Spleen (tissue), 11 donors: ENCODE measurements at regions not wholly inside any gene's neighbourhood (a gene's known extent, or its start where the extent isn't known, plus 50 kb on each side); places are given as distances from the start of the nearest gene placed in this dataset.

Experiments used
- DNase-seq: peaks from one replicate; pipeline ENCODE4 v3.0.0-alpha.2; 2020
- H3K27ac ChIP-seq, 8 donors: fragments of 200-600 bp; sonication (generic) in 7 of 8; 1 replicate in 4 of 8; 2 replicates in 4 of 8; pipeline versions ENCODE4 v1.5.0 to v1.8.0; 2016 to 2021; ENCODE audit warnings: inconsistent platforms in 4 of 8, mild to moderate bottlenecking in 4 of 8, moderate library complexity in 1 of 8
- H3K27me3 ChIP-seq, 7 donors: fragments of 200-600 bp; sonication (generic) in 6 of 7; replicated peaks in 1 of 7; 1 replicate in 4 of 7; 2 replicates in 3 of 7; pipeline versions ENCODE4 v1.5.0 to v1.8.0; 2016 to 2021; ENCODE audit warnings: inconsistent platforms in 3 of 7, mild to moderate bottlenecking in 1 of 7
- H3K36me3 ChIP-seq, 6 donors: fragments of 200-600 bp; sonication (generic) in 5 of 6; 1 replicate in 4 of 6; 2 replicates in 2 of 6; pipeline versions ENCODE4 v1.5.0 to v1.8.0; 2016 to 2021; ENCODE audit warnings: inconsistent platforms in 2 of 6
- H3K4me1 ChIP-seq, 6 donors: fragments of 200-600 bp; sonication (generic) in 5 of 6; 1 replicate in 3 of 6; 2 replicates in 3 of 6; pipeline versions ENCODE4 v1.5.0 to v1.8.0; 2016 to 2021; ENCODE audit warnings: inconsistent platforms in 3 of 6
- H3K4me3 ChIP-seq, 8 donors: fragments of 200-600 bp; sonication (generic) in 7 of 8; 1 replicate in 4 of 8; 2 replicates in 4 of 8; pipeline versions ENCODE4 v1.5.0 to v1.8.0; 2016 to 2021; ENCODE audit warnings: inconsistent platforms in 4 of 8, mild to moderate bottlenecking in 4 of 8, moderate library complexity in 2 of 8
- H3K9me3 ChIP-seq, 8 donors: fragments of 200-600 bp; sonication (generic) in 7 of 8; 1 replicate in 4 of 8; 2 replicates in 4 of 8; pipeline versions ENCODE4 v1.5.0 to v1.8.0; 2016 to 2021; ENCODE audit warnings: inconsistent platforms in 4 of 8
- POLR2A ChIP-seq, 3 donors: fragments of 450-650 bp; IDR thresholded peaks; one replicate each; pipeline ENCODE4 v1.5.1; 2017; ENCODE audit warnings: antibody characterized with exemption in 3 of 3, mild to moderate bottlenecking in 1 of 3
- POLR2AphosphoS5 ChIP-seq, 3 donors: sonication (generic); formaldehyde crosslinking; IDR thresholded peaks; one replicate each; pipeline ENCODE4 v1.5.1; 2017; ENCODE audit warnings: antibody characterized with exemption in 3 of 3
- WGBS, 5 donors: extraction: QIAGEN DNeasy Blood & Tissue Kit in 3 of 5; methylation state at CpG; one replicate each; pipeline versions ENCODE4 v1.1.5 to v1.1.7; 2013 to 2018; 5-methylcytosine and 5-hydroxymethylcytosine counted together
- intact Hi-C: fragments of 100-400 bp; cut with DNase I; formaldehyde crosslinking; loops from one replicate; pipeline ENCODE4 v1.15.0; 2023; ENCODE audit warnings: low total_unique reads
- TF ChIP-seq, protein P1 (sequence below), 11 experiments: fragments of 200-600 bp in 7 of 11; fragments of 450-650 bp in 4 of 11; sonication (generic) in 4 of 11; IDR thresholded peaks in 8 of 11; conservative IDR thresholded peaks in 3 of 11; 1 replicate in 7 of 11; 2 replicates in 4 of 11; pipeline versions ENCODE4 v1.4.0 to v1.8.0; 2016 to 2021; ENCODE audit warnings: antibody characterized with exemption in 11 of 11, inconsistent platforms in 4 of 11, mild to moderate bottlenecking in 1 of 11
- donor health status: healthy with polysubstance abuse.
- donor health status: DM: no; HTN: no; CAD: no; lungs with moderate emphysema.
- donor health status: DM: no; HTN: no; CAD: no.
- donor health status: Bipolar disorder and iron deficiency.
- donor health status: healthy.
- donor health status: DM: no; HTN: no; CAD: no.
- donor health status: DM: yes; HTN: yes; CAD: no.

DNA sequence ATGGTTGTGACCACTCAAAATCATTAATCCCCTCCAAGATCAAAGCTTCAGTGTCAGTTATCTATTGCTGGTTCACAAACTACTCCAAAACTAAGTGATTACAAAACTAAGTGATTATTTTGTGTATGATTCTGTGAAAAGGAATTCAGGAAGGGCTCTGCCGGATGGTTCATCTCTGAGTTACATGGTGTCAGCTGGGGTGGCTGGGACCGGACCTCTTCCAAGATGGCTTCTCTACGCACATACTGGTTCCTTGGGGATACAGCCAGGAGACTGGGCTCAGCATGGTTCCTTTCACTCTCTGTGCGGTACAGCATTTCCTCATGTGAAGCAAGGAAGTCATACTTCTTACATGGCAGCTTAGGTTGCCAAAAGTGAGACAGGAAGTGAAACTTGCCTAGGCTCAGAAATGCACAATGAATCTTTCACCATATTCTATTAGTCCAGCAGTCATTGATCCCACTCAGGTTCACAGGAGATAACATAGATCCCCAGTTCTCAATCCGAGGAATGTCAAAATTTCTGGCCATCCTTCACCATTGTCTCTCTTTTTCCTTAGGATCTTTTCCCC, 97.9 kb upstream of the IRX6 start:
- H3K27ac ChIP-seq, result no peak overlapping the region
- peaks cover 0 to 12% (median 7%) of the 10 kb centered on the region in 8 donors for H3K9me3 ChIP-seq
- no peak for DNase-seq
- H3K4me3 ChIP-seq, result no peak overlapping the region
- no peaks in the 10 kb centered on the region for H3K36me3 ChIP-seq
- intact Hi-C loops, result no loop called here
- 67 to 78% (median 71%) methylated on average over 5 of the region's 5 CpGs for WGBS, 5 donors
- no peak for TF ChIP-seq POLR2A (IDR thresholded peaks at IDR 0.05)
- TF ChIP-seq, protein P1, sequence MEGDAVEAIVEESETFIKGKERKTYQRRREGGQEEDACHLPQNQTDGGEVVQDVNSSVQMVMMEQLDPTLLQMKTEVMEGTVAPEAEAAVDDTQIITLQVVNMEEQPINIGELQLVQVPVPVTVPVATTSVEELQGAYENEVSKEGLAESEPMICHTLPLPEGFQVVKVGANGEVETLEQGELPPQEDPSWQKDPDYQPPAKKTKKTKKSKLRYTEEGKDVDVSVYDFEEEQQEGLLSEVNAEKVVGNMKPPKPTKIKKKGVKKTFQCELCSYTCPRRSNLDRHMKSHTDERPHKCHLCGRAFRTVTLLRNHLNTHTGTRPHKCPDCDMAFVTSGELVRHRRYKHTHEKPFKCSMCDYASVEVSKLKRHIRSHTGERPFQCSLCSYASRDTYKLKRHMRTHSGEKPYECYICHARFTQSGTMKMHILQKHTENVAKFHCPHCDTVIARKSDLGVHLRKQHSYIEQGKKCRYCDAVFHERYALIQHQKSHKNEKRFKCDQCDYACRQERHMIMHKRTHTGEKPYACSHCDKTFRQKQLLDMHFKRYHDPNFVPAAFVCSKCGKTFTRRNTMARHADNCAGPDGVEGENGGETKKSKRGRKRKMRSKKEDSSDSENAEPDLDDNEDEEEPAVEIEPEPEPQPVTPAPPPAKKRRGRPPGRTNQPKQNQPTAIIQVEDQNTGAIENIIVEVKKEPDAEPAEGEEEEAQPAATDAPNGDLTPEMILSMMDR (IDR thresholded peaks at IDR 0.05 in 8 of 11, conservative IDR thresholded peaks at IDR 0.05 in 3 of 11), result no peak
- TF ChIP-seq POLR2AphosphoS5 (IDR thresholded peaks at IDR 0.05), result no peak
- H3K4me1 ChIP-seq, result no peaks in the 10 kb centered on the region
- peaks cover 0 to 13% (median 0%) of the 10 kb centered on the region in 7 donors for H3K27me3 ChIP-seq

GRCh38 chr16:55232822-55233221, 91.2 kb upstream of the IRX6 start:
- TF ChIP-seq, protein P1 (IDR thresholded peaks at IDR 0.05 in 8 of 11, conservative IDR thresholded peaks at IDR 0.05 in 3 of 11), result no peak
- TF ChIP-seq POLR2A (IDR thresholded peaks at IDR 0.05), result no peak
- no peak for TF ChIP-seq POLR2AphosphoS5 (IDR thresholded peaks at IDR 0.05)
- H3K36me3 ChIP-seq, result no peaks in the 10 kb centered on the region

DNA sequence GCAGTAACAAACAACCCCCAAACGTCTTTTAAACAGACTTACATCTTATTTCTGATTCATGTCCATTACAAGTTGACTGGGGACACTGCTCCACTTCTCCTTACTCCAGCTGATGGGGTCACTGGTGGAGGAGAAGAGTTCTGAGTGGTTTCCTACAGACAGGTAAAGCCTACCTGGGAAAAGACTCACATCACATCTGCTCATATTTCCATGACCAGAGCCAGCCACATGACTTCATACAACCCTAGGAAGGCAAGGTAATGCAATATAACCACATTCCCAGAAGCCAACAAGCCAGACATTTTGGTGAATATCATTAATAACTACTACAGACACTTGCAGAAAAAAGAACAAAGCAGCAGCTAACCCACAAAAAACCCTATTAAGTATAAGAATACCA, 90.5 kb upstream of the IRX6 start:
- no peak for DNase-seq
- Histone ChIP-seq H3K27me3 (peaks cover 0 to 9% (median 0%) of the 10 kb centered on the region in 7 donors), H3K9me3 (no peaks in the 10 kb centered on the region), H3K4me1 (no peaks in the 10 kb centered on the region), H3K27ac (no peak overlapping the region), H3K36me3 (no peaks in the 10 kb centered on the region), H3K4me3 (no peak overlapping the region)
- no peak for TF ChIP-seq POLR2AphosphoS5 (IDR thresholded peaks at IDR 0.05)
- no peak for TF ChIP-seq POLR2A (IDR thresholded peaks at IDR 0.05)
- TF ChIP-seq, protein P1 (IDR thresholded peaks at IDR 0.05 in 8 of 11, conservative IDR thresholded peaks at IDR 0.05 in 3 of 11), result no peak
- intact Hi-C loops, result no loop called here
- 14 to 28% (median 21%) methylated on average over 1 of the region's 1 CpG for WGBS, 5 donors

More at GRCh38 chr16:55232822-55233221, 91.2 kb upstream of the IRX6 start:
- H3K4me1 ChIP-seq, result no peaks in the 10 kb centered on the region
- 75 to 82% (median 79%) methylated on average over 7 of the region's 7 CpGs for WGBS, 5 donors
- H3K4me3 ChIP-seq, result no peak overlapping the region
- no peak overlapping the region for H3K27ac ChIP-seq
- intact Hi-C loops, result no loop called here
- DNase-seq, result no peak
- no peaks in the 10 kb centered on the region for H3K9me3 ChIP-seq
- H3K27me3 ChIP-seq, result peaks cover 0 to 12% (median 0%) of the 10 kb centered on the region in 7 donors

- Histone ChIP-seq H3K4me1 (no peaks in the 10 kb centered on the region), H3K4me3 (no peak overlapping the region), H3K36me3 (no peaks in the 10 kb centered on the region), H3K27me3 (peaks cover 0 to 9% (median 0%) of the 10 kb centered on the region in 7 donors), H3K9me3 (no peaks in the 10 kb centered on the region), H3K27ac (no peak overlapping the region)
- TF ChIP-seq POLR2A (IDR thresholded peaks at IDR 0.05) (no peak), POLR2AphosphoS5 (IDR thresholded peaks at IDR 0.05) (no peak)
- TF ChIP-seq, protein P1 (IDR thresholded peaks at IDR 0.05 in 8 of 11, conservative IDR thresholded peaks at IDR 0.05 in 3 of 11), result no peak
- WGBS, 5 donors, result 47 to 62% (median 55%) methylated on average over 5 of the region's 5 CpGs
- intact Hi-C loops, result no loop called here
- DNase-seq, result no peak
Observed at GRCh38 chr16:55236655-55237054, 87.3 kb upstream of the IRX6 start.
